ENCODE measurements at regions not wholly inside any gene's neighbourhood (a gene's known extent, or its start where the extent isn't known, plus 50 kb on each side); places are given as distances from the start of the nearest gene placed in this dataset.
"Not testable (repeated sequence)": the region's sequence is repeated elsewhere in the genome, so short reads cannot be mapped to it uniquely, and the experiment has no call there.

DNA sequence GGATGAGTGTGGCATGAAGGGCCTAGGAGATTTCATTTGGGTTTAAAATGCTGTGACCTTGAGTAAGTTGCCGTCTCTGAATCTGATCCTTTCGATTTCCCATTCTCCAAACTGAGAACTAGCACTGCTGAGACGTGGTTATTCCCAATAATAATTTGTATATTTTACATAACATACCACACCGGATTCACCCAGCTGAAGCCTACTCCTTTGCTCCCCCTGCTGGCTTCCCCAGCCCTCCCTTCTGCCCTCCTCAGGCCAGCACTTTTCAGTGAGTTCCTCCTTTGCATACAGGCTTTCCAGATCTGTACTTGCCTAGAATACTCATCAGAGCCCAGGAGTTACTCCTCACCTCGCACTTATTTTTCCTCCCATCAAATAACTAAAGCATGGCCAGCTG is 255.1 kb downstream of the OR4F29 start:
- not testable (repeated sequence) for DNase-seq (ENCODE audit: low read depth)

DNA sequence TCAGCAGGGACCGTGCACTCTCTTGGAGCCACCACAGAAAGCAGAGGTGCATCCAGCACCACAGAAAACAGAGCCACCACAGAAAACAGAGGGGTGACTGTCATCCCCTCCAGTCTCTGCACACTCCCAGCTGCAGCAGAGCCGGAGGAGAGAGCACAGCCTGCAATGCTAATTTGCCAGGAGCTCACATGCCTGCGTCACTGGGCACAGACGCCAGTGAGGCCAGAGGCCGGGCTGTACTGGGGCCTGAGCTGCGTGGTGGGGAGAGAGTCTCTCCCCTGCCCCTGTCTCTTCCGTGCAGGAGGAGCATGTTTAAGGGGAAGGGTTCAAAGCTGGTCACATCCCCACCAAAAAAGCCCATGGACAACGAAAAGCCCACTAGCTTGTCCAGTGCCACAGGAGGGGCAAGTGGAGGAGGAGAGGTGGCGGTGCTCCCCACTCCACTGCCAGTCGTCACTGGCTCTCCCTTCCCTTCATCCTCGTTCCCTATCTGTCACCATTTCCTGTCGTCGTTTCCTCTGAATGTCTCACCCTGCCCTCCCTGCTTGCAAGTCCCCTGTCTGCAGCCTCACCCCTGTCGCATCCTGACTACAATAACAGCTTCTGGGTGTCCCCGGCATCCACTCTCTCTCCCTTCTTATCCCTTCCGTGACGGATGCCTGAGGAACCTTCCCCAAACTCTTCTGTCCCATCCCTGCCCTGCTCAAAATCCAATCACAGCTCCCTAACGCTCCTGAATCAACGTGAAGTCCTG is 260.0 kb downstream of the OR4F29 start:
- not testable (repeated sequence) for DNase-seq (ENCODE audit: low read depth)

DNA sequence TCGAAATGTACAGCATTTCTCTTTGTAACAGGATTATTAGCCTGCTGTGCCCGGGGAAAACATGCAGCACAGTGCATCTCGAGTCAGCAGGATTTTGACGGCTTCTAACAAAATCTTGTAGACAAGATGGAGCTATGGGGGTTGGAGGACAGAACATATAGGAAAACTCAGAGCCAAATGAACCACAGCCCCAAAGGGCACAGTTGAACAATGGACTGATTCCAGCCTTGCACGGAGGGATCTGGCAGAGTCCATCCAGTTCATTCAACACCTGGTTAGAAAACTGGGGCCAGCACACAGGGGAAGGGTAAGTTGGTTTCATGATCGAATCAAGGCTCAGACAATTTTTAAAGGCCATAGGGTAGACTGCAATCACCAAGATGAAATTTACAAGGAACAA is 260.8 kb downstream of the OR4F29 start:
- not testable (repeated sequence) for DNase-seq (ENCODE audit: low read depth)

DNA sequence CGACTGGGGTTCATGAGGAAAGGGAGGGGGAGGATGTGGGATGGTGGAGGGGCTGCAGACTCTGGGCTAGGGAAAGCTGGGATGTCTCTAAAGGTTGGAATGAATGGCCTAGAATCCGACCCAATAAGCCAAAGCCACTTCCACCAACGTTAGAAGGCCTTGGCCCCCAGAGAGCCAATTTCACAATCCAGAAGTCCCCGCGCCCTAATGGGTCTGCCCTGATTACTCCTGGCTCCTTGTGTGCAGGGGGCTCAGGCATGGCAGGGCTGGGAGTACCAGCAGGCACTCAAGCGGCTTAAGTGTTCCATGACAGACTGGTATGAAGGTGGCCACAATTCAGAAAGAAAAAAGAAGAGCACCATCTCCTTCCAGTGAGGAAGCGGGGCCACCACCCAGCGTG is 261.6 kb downstream of the OR4F29 start:
- not testable (repeated sequence) for DNase-seq (ENCODE audit: low read depth)

DNA sequence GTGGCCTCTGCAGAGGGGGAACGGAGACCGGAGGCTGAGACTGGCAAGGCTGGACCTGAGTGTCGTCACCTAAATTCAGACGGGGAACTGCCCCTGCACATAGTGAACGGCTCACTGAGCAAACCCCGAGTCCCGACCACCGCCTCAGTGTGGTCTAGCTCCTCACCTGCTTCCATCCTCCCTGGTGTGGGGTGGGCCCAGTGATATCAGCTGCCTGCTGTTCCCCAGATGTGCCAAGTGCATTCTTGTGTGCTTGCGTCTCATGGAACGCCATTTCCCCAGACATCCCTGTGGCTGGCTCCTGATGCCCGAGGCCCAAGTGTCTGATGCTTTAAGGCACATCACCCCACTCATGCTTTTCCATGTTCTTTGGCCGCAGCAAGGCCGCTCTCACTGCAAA is 262.2 kb downstream of the OR4F29 start:
- DNase-seq (ENCODE audit: low read depth), result not testable (repeated sequence)

DNA sequence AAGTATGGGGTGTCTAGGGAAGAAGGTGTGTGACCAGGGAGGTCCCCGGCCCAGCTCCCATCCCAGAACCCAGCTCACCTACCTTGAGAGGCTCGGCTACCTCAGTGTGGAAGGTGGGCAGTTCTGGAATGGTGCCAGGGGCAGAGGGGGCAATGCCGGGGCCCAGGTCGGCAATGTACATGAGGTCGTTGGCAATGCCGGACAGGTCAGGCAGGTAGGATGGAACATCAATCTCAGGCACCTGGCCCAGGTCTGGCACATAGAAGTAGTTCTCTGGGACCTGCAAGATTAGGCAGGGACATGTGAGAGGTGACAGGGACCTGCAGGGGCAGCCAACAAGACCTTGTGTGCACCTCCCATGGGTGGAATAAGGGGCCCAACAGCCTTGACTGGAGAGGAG is 264.2 kb downstream of the OR4F29 start:
- DNase-seq (ENCODE audit: low read depth), result not testable (repeated sequence)

DNA sequence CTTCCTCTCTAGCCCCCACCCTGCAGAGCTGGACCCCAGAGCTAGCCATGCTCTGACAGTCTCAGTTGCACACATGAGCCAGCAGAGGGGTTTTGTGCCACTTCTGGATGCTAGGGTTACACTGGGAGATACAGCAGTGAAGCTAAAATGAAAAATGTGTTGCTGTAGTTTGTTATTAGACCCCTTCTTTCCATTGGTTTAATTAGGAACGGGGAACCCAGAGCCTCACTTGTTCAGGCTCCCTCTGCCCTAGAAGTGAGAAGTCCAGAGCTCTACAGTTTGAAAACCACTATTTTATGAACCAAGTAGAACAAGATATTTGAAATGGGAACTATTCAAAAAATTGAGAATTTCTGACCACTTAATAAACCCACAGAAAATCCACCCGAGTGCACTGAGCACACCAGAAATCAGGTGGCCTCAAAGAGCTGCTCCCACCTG is 264.8 kb downstream of the OR4F29 start:
- DNase-seq (ENCODE audit: low read depth), result not testable (repeated sequence)

DNA sequence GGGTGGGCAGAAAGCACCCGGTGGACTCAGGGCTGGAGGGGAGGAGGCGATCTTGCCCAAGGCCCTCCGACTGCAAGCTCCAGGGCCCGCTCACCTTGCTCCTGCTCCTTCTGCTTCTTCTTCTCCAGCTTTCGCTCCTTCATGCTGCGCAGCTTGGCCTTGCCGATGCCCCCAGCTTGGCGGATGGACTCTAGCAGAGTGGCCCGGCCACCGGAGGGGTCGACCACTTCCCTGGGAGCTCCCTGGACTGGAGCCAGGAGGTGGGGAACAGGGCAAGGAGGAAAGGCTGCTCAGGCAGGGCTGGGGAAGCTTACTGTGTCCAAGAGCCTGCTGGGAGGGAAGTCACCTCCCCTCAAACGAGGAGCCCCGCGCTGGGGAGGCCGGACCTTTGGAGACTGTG is 265.3 kb downstream of the OR4F29 start:
- not testable (repeated sequence) for DNase-seq (ENCODE audit: low read depth)

DNA sequence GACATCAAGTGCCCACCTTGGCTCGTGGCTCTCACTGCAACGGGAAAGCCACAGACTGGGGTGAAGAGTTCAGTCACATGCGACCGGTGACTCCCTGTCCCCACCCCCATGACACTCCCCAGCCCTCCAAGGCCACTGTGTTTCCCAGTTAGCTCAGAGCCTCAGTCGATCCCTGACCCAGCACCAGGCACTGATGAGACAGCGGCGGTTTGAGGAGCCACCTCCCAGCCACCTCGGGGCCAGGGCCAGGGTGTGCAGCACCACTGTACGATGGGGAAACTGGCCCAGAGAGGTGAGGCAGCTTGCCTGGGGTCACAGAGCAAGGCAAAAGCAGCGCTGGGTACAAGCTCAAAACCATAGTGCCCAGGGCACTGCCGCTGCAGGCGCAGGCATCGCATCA is 266.0 kb downstream of the OR4F29 start:
- DNase-seq (ENCODE audit: low read depth), result not testable (repeated sequence)

DNA sequence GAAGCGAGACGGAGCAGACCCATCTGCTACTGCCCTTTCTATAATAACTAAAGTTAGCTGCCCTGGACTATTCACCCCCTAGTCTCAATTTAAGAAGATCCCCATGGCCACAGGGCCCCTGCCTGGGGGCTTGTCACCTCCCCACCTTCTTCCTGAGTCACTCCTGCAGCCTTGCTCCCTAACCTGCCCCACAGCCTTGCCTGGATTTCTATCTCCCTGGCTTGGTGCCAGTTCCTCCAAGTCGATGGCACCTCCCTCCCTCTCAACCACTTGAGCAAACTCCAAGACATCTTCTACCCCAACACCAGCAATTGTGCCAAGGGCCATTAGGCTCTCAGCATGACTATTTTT is 267.2 kb downstream of the OR4F29 start:
- not testable (repeated sequence) for DNase-seq (ENCODE audit: low read depth)

DNA sequence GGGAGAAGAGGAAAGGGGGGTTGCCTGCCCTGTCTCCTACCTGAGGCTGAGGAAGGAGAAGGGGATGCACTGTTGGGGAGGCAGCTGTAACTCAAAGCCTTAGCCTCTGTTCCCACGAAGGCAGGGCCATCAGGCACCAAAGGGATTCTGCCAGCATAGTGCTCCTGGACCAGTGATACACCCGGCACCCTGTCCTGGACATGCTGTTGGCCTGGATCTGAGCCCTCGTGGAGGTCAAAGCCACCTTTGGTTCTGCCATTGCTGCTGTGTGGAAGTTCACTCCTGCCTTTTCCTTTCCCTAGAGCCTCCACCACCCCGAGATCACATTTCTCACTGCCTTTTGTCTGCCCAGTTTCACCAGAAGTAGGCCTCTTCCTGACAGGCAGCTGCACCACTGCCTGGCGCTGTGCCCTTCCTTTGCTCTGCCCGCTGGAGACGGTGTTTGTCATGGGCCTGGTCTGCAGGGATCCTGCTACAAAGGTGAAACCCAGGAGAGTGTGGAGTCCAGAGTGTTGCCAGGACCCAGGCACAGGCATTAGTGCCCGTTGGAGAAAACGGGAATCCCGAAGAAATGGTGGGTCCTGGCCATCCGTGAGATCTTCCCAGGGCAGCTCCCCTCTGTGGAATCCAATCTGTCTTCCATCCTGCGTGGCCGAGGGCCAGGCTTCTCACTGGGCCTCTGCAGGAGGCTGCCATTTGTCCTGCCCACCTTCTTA is 267.7 kb downstream of the OR4F29 start:
- DNase-seq (ENCODE audit: low read depth), result not testable (repeated sequence)

DNA sequence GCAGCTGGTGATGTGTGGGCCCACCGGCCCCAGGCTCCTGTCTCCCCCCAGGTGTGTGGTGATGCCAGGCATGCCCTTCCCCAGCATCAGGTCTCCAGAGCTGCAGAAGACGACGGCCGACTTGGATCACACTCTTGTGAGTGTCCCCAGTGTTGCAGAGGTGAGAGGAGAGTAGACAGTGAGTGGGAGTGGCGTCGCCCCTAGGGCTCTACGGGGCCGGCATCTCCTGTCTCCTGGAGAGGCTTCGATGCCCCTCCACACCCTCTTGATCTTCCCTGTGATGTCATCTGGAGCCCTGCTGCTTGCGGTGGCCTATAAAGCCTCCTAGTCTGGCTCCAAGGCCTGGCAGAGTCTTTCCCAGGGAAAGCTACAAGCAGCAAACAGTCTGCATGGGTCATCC is 268.4 kb downstream of the OR4F29 start:
- DNase-seq (ENCODE audit: low read depth), result not testable (repeated sequence)

DNA sequence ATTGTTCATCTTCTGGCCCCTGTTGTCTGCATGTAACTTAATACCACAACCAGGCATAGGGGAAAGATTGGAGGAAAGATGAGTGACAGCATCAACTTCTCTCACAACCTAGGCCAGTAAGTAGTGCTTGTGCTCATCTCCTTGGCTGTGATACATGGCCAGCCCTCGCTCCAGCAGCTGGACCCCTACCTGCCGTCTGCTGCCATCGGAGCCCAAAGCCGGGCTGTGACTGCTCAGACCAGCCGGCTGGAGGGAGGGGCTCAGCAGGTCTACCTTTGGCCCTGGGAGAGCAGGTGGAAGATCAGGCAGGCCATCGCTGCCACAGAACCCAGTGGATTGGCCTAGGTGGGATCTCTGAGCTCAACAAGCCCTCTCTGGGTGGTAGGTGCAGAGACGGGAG is 268.8 kb downstream of the OR4F29 start:
- not testable (repeated sequence) for DNase-seq (ENCODE audit: low read depth)

DNA sequence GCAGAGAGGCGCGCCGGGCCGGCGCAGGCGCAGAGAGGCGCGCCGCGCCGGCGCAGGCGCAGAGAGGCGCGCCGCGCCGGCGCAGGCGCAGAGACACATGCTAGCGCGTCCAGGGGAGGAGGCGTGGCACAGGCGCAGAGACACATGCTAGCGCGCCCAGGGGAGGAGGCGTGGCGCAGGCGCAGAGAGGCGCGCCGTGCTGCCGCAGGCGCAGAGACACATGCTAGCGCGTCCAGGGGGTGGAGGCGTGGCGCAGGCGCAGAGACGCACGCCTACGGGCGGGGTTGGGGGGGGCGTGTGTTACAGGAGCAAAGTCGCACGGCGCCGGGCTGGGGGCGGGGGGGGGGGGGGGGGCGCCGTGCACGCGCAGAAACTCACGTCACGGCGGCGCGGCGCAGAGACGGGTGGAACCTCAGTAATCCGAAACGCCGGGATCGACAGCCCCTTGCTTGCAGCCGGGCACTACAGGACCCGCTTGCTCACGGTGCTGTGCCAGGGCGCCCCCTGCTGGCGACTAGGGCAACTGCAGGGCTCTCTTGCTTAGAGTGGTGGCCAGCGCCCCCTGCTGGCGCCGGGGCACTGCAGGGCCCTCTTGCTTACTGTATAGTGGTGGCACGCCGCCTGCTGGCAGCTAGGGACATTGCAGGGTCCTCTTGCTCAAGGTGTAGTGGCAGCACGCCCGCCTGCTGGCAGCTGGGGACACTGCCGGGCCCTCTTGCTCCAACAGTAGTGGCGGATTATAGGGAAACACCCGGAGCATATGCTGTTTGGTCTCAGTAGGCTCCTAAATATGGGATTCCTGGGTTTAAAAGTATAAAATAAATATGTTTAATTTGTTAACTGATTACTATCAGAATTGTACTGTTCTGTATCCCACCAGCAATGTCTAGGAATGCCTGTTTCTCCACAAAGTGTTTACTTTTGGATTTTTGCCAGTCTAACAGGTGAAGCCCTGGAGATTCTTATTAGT is 269.9 kb downstream of the OR4F29 start:
- peak; percentile 10 for DNase-seq (ENCODE audit: low read depth)

DNA sequence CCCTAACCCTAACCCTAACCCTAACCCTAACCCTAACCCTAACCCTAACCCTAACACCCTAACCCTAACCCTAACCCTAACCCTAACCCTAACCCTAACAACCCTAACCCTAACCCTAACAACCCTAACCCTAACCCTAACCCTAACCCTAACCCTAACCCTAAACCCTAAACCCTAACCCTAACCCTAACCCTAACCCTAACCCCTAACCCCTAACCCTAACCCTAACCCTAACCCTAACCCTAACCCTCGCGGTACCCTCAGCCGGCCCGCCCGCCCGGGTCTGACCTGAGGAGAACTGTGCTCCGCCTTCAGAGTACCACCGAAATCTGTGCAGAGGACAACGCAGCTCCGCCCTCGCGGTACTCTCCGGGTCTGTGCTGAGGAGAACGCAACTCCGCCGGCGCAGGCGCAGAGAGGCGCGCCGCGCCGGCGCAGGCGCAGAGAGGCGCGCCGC is 270.7 kb downstream of the OR4F29 start:
- peak; percentile 8 for DNase-seq (ENCODE audit: low read depth)

DNA sequence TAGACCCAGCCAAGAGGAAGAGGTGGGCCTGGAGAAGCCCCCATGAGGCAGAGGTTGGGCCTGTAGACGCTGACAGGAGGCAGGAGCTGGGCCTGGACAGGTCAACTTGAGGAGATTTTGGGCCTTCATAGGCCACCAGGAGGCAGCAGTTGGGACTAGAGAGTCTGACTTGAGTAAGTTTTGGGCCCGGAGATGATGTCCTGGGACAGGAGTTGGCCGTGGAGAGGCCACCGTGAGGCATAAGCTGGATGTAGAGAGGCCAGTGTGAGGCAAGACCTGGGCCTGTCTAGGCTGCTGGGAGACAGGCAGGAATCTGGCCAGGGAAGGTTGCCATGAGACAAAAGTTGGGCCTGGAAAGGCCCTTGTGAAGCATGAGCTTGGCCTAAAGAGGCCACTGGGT is 312.6 kb downstream of the OR4F29 start:
- not testable (repeated sequence) for DNase-seq (ENCODE audit: low read depth)

DNA sequence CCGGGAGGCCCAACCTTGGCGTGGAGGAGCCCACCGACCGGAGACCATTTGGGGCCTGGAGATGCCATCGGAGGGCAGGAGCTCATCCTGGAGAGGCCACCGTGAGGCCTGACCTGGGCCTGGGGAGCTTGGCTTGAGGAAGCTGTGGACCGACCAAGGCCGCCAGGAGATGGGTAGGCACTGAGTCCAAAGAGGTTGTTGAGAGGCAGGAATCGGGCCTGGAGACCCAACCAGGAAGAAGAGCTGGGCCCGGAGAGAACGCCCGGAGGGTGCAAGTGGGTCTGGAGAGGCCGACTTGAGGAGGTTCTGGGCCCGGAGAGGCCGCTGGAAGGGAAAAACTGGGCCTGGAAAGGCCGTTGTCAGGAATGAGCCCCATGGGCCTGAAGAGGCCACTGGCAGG is 313.8 kb downstream of the OR4F29 start:
- DNase-seq (ENCODE audit: low read depth), result not testable (repeated sequence)

DNA sequence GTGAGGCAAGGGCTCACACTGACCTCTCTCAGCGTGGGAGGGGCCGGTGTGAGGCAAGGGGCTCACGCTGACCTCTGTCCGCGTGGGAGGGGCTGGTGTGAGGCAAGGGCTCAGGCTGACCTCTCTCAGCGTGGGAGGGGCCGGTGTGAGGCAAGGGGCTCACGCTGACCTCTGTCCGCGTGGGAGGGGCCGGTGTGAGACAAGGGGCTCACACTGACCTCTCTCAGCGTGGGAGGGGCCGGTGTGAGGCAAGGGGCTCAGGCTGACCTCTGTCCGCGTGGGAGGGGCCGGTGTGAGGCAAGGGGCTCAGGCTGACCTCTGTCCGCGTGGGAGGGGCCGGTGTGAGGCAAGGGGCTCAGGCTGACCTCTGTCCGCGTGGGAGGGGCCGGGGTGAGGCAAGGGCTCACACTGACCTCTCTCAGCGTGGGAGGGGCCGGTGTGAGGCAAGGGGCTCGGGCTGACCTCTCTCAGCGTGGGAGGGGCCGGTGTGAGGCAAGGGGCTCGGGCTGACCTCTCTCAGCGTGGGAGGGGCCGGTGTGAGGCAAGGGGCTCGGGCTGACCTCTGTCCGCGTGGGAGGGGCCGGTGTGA is 315.0 kb downstream of the OR4F29 start:
- not testable (repeated sequence) for DNase-seq (ENCODE audit: low read depth)

DNA sequence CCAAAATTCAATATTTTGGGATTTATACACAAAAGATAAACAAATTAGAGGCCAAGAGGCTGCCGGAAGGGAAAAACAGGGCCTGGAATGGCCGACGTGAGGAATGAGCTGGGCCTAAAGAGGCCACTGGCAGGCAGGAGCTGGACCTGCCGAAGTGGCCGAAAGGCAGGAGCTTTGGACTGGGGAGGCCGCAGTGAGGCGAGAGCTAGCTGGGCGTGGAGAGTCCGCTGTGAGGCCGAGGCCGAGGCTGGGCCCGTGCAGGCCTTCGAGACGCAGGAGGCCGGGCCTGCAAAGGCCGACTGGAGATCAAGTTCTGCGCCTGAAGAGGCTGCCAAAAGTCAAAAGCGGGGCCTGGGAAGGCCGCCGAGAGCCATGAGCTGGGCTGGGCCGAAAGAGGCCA is 316.5 kb downstream of the OR4F29 start:
- DNase-seq (ENCODE audit: low read depth), result not testable (repeated sequence)

DNA sequence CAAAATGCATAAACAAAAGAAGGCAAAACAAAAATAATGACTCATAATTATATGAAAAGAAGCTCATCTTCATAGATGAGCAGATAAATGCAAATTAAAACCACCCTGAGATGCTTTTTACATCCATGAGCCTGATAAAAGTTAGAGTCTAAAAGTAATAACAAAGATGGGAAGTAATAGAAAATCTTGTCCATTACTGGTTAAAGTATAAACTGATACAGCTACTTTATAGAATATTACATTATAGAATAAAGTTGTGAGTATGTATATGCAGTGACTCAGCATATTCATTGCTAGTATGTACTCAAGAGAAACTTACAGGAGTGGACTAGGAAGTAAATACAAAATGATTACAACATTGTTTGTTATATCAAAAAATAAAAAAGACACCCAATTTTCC is 333.0 kb downstream of the OR4F29 start:
- DNase-seq (ENCODE audit: low read depth), result not testable (repeated sequence)

DNA sequence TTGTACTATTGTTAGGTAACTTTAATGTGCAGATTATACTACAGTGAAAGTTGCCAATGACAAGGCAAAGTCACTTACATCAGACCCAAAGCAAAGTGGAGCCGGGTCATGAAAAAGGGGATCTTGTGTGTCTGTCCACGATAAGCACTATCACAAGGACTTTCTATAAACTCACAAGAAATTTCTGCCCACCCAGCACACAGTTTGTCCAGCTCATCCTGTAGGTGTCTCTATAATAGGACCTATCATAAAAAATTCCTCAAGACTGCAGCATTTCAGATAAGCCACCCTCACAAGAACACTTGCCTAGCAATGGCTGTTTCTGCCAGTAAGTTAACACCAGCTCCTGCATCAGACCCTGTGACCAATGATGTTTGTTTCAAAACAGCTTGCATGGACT is 335.9 kb downstream of the OR4F29 start:
- DNase-seq (ENCODE audit: low read depth), result not testable (repeated sequence)

DNA sequence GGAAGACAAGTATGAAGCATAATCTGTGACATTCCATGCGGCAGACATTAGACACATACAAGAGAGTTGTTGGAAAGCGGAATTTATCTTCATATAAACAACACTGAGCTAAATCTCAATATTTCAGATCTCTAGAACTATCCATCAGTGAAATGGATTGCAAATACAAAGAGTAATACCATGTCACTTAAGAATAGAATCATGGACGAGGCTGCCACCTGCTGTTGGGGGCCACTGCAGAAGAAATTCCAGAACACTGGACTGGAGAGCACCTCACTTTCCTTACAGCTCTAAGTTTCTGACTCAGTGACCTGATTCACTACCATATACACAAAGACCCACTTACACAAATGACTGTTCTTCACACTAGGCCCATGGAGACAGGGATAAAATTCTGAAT is 346.7 kb downstream of the OR4F29 start:
- not testable (repeated sequence) for DNase-seq (ENCODE audit: low read depth)
